ENCODE measurements at regions not wholly inside any gene's neighbourhood (a gene's known extent, or its start where the extent isn't known, plus 50 kb on each side); places are given as distances from the start of the nearest gene placed in this dataset.
A peak's percentile ranks its signal among the peaks of the same experiment; 100 is the strongest.

DNA sequence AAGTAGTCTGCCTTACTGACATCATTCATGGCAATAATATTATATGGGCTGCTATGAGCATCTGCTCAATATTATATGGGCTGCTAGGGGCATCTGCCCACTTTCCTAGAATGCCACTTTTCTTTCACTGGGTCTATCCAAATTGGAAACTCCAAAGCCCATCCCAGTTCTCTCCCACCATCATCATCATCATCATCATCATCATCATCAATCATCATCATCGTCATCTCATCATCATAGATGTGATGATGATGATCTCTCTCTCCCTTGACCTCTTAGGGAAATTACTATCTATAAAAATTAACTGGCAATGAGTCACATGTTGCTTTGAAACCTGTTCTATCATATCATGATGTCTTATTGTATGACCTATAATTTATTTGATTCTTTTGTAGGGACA is 222.0 kb downstream of the TJP1 start:
- no peak for DNase-seq

DNA sequence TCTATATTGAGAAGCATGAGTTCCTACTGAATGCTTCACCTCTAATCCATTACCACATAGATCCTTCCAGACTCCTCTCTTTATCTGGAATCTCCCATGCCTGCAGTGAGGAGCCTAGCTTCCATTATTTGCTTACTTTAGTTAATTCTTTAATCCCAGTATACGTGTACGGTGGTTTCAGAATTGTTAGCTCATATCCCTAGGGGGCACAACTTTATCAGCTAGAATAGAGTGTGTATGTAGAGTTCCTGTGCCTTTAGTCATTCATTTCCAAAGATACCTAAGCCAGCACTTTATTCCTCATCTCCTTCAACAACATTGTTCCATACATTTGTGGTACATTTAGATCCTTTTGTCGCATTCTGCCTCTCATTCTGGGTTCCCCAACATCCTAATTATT is 226.0 kb downstream of the TJP1 start:
- no peak for DNase-seq

DNA sequence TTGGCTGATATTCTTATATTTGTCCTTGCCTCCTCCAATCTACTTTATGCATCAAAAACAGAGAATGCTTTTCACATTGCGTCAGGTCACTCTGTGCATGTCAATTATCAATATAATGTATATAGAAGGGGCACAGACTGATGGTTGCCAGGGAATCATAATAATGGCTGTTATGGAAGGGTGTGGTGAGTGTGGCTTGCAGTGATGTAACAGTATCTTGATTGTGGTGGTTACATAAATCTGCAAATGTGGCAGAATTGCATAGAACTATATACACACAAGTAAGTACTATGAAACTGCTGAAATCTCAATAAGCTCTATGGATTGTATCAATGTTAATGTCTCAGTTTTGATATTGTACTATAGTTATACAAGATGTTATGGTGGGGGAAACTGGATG is 228.6 kb downstream of the TJP1 start:
- DNase-seq, result no peak

DNA sequence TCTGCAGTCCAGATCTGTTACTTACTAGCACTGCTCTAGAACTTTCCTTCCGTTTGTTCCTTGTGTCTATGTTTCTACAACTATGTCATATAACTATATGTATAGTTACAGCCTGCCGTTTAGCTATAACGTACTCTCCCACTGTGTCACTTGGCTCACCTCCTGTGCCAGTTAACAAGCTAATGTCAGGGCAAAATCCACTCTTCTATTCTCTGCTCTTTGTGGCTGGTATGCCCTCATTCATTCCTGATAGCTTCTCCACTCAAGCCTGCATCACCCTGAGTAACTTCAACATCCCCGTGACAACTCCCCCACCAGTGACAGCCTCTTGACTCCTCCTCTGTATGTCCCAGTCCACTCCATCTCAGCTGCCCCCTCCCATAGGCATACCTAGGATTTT is 229.2 kb downstream of the TJP1 start:
- DNase-seq, result no peak

DNA sequence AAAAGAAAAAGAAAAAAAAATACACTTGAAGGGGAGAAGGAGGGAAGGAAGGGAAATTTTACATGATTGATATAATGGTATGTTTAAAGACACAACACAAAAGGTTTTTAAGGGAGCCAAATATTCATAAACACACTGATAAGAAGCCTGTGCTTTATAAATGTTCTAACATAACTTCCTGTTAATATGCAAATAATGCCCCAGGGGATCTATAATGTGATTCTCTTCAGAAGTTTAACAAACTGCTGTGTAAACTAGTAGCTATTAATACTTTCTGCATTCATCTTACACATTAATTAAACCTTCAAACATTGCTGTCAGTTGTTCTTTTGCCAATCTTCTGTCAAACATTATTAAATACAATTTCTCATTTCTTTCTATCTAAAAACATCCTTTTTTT is 231.6 kb downstream of the TJP1 start:
- DNase-seq, result no peak

DNA sequence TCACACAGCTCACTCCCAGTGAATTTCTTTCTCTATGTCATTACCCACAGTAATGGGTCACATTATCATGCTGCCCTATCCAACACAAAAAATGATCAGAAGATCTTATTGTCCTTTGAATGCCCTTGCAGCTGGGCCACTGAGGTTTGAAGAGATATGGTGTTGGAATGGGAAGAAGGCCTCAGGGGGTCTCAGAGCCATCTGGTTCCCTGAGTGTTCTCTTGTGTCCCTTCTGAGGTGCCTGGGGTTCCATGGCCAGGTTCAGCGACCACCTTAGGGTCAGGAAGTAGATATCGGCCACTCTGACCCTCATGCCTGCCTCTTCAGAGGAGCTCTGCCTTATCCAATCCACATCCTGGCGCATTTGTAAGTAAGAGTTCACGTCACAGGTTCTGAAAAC is 232.3 kb downstream of the TJP1 start:
- DNase-seq, result no peak

DNA sequence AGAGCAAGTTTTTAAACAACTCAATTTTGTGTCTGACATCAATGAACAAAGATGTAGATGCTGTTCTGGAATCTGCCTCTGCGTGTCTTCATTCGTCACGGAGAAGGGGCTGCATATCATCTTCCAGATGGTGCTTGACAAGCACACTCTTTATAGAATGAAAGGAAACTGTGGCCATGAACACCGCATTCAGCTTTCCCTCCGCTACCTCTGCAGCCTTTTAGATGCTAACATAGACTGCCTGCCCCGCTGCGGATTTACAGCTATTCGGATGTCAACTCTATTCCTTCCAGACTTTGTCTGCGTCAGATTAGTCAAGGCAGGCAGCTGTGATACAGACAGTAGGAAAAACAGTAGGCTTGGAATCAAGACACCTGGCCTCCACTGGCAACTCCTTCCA is 232.9 kb downstream of the TJP1 start:
- DNase-seq, result no peak

DNA sequence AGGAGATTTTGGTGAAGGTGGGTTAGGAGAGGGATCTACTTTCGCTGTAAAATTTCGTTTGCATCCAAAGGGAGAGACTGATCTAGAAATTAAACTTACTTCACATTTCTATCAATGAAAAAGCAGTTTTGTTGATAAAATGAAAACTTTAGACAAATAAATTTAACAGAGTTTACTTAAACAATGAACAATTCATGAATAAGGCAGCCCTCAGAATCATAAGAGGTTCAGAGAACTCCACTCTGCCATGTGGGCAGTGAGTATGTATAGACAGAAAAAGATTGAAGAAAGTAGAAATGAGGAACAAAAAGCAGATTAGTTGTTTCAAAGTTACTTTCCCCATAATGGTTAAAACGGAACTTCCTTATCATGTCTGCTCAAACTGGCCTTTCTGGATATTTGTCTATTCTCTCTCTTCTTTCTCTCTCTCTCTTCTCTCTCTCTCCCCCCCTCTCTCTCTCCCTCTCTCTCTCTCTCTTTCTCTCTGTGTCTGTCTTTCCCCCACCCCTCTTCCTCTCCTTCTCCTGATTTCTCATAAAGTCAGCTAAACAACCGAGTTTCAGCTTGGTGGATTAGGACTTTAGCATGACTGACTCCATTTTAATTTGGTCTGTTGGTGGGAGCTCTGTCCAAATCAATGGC is 248.9 kb downstream of the TJP1 start:
- DNase-seq, result no peak

DNA sequence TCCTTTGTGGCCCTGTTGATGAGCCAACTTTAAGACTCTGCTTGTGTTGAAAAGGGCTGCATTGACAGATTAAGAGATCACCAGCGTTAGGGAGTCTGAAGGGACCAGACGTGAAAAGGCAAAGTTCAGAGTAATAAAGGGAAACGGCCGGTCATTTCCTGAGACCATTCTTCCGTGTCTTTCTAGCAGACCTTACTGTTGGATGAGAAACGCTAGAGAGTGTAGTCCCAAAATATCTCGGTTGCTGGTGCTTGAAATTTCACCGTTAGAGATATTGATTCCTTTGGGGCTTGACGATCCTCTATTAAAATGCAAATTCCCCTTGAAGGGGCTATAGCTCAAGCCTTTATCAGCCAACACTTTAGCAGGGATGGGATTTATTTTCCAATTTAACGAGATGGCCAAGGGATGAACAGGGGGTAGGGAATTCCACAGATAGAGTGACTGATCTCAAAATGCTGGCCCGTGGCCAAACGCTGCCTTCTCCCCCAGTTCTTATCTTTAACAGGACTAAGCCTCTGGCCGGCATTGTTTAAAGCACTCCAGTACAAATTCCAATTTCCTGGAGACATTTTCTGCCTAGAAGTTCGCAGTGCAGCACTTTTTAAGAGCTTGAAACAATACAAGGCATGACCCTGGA is 250.4 kb downstream of the TJP1 start:
- DNase-seq, result peak; percentile 13

DNA sequence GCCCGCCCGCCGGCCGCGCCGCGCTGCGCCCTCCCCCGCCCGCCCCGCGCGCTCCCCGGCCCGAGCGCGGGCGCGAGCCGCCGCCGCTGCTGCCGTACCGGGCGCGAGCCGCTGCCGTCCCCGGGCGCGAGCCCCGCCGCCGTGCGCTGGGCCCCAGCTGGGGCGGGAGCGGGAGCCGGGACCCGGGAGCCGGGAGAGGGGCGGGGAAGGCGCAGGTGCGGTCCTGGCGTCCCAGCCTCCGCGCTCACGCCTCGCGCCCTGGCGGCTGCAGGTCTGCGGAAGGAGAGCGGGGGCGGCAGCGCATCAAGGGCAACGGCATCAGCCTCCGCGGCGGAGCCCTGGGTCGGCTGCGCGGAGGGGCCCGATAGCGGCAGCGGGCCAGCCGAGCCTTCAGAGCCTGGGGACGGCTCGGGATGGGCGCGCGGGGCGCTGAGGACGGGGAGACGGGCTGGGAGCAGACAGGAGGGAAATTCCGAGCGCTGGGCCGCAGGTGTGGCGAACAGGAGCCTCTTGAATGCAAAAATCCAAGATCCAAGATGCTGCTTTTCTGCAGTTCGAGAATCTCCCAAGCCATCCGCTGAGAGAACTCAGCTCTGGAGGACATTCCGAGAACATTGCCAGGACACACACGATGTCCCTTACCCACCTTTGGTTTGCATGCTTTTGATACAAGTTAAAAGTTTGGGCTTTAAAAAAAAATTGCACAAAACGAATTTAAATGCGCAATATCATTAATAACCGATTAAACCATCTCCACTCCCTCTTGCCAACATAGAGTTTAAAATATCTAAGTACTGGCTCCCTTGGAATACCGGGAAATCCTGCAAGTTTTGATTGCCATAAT is 251.1 kb downstream of the TJP1 start:
- peak; percentile 14 for DNase-seq

DNA sequence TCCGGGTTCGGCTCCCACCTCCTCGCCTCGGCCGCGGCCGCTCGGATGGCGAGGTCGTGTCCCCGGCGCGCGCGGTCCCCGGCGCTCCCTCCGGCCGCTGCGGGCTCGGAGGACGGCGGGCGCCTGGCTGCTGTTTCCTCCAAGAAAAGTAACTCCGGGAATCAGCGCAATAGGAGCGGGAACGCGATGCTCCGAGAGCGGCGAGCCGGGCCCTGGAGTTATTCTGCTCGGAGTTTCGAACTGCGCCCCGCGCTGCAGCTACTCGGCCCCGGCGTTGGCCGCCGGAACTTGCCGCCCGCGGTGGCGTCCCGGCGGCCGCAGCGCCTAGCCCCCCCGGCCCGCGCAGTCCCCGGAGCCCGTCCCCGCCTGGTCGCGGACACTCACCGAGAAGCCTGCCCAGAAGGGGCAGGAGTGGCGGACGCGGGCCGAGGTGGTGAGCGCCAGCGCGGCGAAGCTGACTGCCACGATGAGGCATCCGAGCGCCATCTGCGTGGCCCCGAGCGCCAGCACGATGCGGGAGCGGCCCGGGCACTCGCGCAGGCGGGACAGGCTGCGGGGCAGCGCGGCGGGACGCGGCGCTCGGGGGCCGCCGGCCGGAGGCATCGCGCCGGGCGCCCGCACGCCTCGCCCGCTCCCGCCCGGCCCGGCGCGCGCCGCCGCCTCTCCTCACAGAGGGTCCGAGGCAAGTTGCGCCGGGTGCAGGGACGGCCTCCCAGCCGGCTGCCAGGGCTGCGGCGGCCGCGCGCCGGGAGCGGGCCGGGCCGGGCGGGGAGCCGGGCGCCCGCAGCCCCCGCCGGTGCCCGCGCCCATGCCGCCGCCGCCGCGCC is 251.9 kb downstream of the TJP1 start:
- DNase-seq, result peak; percentile 16

DNA sequence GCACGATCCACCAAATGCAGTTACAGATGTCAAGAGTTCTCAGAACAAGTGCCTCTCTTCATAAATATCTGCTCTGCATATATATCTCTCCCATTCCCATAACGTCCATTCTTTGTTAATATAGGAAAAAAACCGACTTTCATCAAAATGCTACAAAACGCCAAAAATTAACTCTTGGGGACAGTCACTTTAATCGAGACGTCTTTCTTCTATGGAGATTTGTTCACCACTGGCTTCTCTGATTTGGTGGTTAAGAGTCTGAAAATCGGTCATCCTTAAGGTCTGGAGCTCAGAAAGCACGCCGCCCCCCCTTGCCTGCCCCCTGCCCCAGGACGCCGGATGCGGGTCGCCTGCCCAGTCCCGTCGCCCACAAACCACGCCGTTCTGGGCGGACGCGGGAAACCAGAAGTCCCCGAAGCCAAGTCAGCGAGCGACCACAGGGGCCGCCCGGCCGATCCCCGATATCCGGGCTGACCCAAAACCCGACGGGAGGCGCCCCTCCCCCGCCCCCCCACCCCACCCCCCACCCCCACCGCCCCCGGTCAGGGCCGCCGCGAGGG is 252.7 kb downstream of the TJP1 start:
- DNase-seq, result no peak

DNA sequence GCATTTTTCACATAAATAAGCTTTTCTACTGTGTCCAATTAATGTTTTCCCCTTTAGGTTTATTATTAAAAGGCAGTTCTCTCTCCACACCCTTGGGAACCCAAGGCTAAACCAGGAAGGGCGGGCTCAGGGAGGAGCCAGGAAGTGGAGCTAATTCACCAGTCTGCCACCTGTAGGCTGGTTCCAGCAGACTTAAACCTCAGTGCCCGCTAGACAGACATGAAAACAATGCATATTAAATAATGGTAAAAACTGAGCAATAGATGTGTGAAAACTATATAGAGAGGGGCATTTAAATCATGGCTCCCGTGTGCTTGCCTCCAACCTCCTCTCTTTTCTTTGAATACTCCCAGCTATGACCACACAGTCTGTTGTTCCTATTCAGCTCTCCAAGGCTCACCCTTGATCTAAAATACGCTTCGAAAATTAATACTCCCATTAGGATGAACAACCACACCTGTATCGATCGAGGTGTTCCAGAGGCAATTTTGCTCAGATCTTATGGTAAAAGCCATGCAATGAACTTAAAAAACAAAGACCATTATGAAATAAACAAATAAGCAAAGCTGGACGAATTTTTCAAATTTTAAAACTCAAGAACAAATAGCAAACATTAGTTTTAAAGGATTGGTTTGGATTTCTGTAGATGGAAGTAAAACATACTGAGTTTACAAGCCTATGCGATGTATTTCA is 253.3 kb downstream of the TJP1 start:
- peak; percentile 40 for DNase-seq

DNA sequence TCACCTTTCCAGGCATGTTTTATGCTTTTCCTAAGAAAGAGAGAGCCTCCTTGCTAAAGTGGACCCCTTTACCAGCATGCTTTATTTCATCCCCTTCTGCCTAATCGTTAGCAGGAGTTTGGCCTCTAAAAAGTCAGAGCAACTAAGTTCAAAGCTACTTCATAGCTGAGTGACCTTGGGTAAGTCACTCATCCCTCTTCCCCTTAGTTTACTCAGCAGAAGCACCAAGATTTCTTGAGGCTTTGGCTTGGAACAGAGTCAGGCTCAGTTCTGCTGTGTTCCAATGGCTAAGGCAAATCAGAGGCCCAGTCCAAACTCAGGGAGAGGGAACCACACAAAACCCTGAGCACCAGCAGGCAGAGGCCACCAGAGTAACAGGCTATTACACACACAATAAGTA is 254.9 kb downstream of the TJP1 start:
- no peak for DNase-seq

DNA sequence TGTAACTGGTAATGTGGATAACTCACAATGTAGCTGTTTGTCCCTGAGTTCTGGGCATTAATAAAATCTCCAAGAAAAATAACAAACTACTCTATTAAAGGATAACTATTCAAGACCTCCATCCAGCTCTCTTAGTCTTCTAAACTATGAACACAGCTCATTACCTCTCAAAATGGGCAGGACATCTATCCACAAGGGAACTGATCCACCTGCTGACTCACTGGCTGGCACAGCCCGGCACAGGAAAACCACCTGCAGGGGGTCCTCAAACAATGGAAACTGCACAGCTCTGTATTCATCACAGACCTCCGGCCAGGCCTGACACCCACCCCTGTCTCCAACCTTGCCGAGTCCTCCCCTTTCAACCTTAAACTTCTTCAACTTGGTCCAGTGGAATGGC is 255.4 kb downstream of the TJP1 start:
- DNase-seq, result peak; percentile 14

DNA sequence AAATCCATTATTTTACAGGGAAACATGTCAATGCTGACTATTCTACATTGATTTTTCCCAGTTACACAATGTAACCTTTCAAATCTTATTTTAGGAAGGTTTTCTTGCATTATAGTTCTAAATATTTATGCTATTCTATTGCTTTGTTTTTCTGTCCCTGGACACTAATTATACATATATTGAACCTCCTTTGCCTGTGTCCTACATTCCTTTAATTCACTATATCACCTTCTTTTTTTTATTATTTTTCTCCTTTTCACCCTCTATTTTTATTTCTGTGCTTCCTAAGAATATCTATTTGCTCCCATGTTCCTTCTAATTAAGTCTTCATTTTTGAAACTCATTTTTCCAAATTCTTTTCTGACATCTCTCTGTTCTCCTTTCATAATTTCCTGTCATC is 259.2 kb downstream of the TJP1 start:
- DNase-seq, result no peak

DNA sequence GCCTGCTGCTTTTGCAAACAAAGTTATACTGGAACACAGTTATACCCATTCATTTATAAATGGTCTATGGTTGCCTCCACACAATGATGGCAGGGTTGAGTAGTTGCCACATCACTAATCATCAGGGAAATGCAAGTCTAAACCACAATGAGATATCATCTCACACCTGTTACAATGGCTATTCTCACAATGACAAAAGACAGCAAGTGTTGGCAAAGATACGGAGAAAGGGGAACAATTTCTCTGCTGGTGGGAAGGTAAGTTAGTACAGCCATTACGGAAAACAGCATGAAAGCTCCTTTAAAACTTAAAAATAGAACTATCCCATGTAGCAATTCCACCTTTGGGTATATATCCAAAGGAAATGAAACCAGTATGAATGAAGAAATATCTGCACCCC is 261.4 kb downstream of the TJP1 start:
- DNase-seq, result no peak

DNA sequence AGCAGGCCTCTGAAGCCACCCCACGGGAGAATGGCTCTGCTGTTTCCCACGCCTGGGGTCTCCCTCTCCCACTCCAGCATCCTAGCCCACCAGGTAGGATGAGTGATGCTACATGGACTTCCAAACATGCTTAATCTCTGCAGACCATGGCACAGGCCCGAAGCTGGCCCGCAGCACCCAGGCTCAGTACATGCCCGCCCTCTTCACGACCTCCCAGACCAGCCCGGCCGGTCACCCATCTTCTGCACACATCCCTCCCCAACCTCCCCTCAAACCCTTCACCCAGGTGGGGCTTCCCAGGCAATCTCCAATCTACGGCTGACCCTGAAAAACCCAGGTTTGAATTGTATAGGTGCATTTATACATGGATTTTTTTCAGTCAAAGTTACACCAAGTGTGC is 264.0 kb downstream of the TJP1 start:
- no peak for DNase-seq

DNA sequence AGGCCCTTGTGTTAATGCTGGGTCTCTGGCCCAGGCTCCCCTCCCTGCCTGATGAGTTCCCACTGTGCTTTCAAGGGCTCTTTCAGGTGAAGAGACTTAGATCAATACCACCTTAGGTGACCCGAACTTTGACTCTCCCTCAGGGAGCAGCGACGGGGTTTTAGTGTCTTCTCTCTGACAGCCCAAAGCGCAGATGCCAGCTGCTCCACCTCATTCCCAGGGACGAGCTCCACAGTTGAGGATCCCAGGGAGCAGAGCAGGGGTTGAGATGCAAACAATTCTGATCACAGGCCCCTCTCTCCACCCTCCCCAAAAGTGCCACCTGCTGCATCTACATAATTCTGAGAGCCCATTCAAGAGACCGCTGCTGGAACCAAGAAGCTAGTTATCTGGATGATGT is 265.1 kb downstream of the TJP1 start:
- no peak for DNase-seq

DNA sequence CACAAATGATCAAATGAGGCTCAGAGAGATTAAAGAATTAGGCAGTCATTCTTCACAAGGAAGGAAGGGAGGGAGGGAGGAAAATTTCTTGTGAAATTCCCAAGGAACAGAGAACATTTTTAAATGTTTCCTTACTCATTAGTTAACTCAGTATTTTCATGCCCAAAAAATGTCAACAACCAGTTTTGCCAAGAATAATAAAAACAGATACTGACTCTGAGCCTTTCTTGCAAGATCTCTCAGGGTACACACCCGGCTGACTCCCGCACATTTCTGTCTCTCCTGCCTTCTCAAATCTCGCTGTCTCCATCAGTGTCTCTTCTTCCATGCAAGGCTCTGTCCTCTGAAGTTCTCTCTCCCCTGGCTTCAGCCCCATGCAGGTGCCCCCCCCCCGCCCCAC is 265.9 kb downstream of the TJP1 start:
- DNase-seq, result no peak

DNA sequence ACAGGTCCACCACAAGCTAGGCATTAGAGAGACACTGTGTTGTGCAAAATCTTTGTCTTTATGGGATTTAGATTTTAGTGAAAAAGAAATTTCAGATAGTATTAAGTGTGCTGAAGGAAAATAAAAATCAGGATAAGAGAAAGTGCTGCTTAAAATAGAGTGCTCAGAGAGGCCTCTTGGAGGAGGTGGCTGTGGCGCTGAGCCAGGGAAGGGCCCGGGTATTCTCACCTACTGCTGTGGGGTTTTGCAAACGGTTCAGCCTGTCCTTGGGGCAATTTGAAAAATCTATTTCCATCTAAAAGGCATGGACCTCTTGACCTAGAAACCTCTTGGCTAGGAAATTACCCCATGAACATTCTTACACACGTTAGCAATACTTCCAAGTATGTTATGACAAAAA is 267.7 kb downstream of the TJP1 start:
- DNase-seq, result no peak

DNA sequence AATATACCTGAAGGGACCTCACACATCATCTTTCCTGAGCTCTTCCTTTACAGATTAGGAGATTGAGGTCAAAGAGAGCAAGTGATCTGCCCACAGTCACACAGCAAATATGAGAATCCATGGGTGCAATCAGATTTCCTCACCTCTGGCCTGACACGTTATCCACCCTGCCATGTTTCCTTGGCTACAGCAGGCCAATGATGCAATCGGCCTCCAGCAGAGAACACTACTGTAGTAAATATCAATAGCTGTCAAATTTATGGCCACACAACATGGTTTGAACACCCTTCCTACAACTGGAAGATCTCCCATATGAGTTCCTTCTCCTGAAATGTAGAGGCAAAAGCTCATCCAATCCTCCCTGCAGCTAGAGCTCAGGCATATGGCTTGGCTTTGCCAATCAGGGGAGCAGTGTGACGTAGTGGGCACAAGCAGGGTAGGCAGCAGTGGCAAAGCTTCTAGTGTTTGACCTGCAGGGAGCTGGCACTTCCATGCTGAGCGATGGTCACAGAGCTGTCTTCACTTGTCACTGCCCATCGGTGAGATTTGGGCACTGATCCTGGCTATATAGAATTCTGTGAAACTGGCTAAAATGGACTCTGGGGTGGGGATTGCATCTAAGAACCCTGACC is 271.3 kb downstream of the TJP1 start:
- no peak for DNase-seq

Data from NCI-H1092 treated with DMSO at 0.1 percent for 48 hours (cell line).